Liver (tissue), 8 donors: ENCODE measurements at regions not wholly inside any gene's neighbourhood (a gene's known extent, or its start where the extent isn't known, plus 50 kb on each side); places are given as distances from the start of the nearest gene placed in this dataset.

Source experiments
- DNase-seq: peaks from one replicate; pipeline ENCODE4 v3.0.0-alpha.2; 2017; ENCODE audit warnings: low spot score
- H3K27ac ChIP-seq, 2 donors: one replicate each; pipeline ENCODE4 v1.7.0; 2013; ENCODE audit warnings: inconsistent platforms in 2 of 2, low read length in 2 of 2, control low read depth in 1 of 2, low read depth in 1 of 2, mild to moderate bottlenecking in 1 of 2
- H3K27me3 ChIP-seq, 4 donors: one replicate each; pipeline versions ENCODE4 v1.6.1 to v1.7.0; 2013; ENCODE audit warnings: low read length in 3 of 4, inconsistent platforms in 1 of 4, mild to moderate bottlenecking in 1 of 4, moderate library complexity in 1 of 4; ENCODE audit not compliant: control insufficient read depth in 4 of 4, insufficient read depth in 4 of 4
- H3K36me3 ChIP-seq, 4 donors: one replicate each; pipeline versions ENCODE4 v1.6.1 to v1.7.0; 2013; ENCODE audit warnings: low read length in 3 of 4, mild to moderate bottlenecking in 3 of 4, low read depth in 1 of 4, moderate library complexity in 1 of 4; ENCODE audit not compliant: control insufficient read depth in 4 of 4, insufficient read depth in 3 of 4
- H3K4me1 ChIP-seq, 4 donors: one replicate each; pipeline versions ENCODE4 v1.6.1 to v1.7.0; 2013; ENCODE audit warnings: low read length in 3 of 4, mild to moderate bottlenecking in 3 of 4, moderate library complexity in 1 of 4; ENCODE audit not compliant: control insufficient read depth in 4 of 4, insufficient read depth in 4 of 4
- H3K4me3 ChIP-seq, 3 donors: one replicate each; pipeline versions ENCODE4 v1.6.1 to v1.7.0; 2013; ENCODE audit warnings: low read length in 3 of 3, control low read depth in 1 of 3, low read depth in 1 of 3, mild to moderate bottlenecking in 1 of 3
- H3K9ac ChIP-seq, 2 donors: one replicate each; pipeline ENCODE4 v1.7.0; 2013; ENCODE audit warnings: low read length in 2 of 2, mild to moderate bottlenecking in 2 of 2, moderate library complexity in 2 of 2, control low read depth in 1 of 2, low read depth in 1 of 2
- H3K9me3 ChIP-seq, 4 donors: one replicate each; pipeline versions ENCODE4 v1.6.1 to v1.7.0; 2013; ENCODE audit warnings: low read length in 3 of 4; ENCODE audit not compliant: control insufficient read depth in 4 of 4
- EGR1 ChIP-seq, 2 donors: IDR thresholded peaks; 2 replicates each; pipeline ENCODE4 v1.6.1; 2016 to 2018; ENCODE audit warnings: antibody characterized with exemption in 2 of 2, low read depth in 2 of 2
- HNF4A ChIP-seq, 2 donors: conservative IDR thresholded peaks; 2 replicates each; pipeline ENCODE4 v1.6.1; 2016; ENCODE audit warnings: antibody characterized with exemption in 2 of 2, mild to moderate bottlenecking in 2 of 2
- HNF4G ChIP-seq: IDR thresholded peaks from 2 replicates; pipeline ENCODE4 v1.6.1; 2016; ENCODE audit warnings: antibody characterized with exemption
- JUND ChIP-seq, 2 donors: IDR thresholded peaks; 2 replicates each; pipeline ENCODE4 v1.6.1; 2016; ENCODE audit warnings: antibody characterized with exemption in 2 of 2
- RAD21 ChIP-seq, 2 donors: IDR thresholded peaks; 2 replicates each; pipeline ENCODE4 v1.6.1; 2016; ENCODE audit warnings: antibody characterized with exemption in 2 of 2, mild to moderate bottlenecking in 2 of 2
- RXRA ChIP-seq, 2 donors: IDR thresholded peaks; 2 replicates each; pipeline ENCODE4 v1.6.1; 2017 to 2018; ENCODE audit warnings: antibody characterized with exemption in 2 of 2, mild to moderate bottlenecking in 1 of 2
- SP1 ChIP-seq: IDR thresholded peaks from 2 replicates; pipeline ENCODE4 v1.6.1; 2018; ENCODE audit warnings: antibody characterized with exemption, mild to moderate bottlenecking
- YY1 ChIP-seq: IDR thresholded peaks from 2 replicates; pipeline ENCODE4 v1.6.1; 2016; ENCODE audit warnings: antibody characterized with exemption, mild to moderate bottlenecking
- WGBS: extraction: QIAGEN DNeasy Blood & Tissue Kit; methylation state at CpG from one replicate; pipeline ENCODE4 v1.1.7; 2013; 5-methylcytosine and 5-hydroxymethylcytosine counted together
- TF ChIP-seq, protein P1 (sequence below): IDR thresholded peaks from 2 replicates; pipeline ENCODE4 v1.6.1; 2016; ENCODE audit warnings: antibody characterized with exemption
- TF ChIP-seq, protein P2 (sequence below): IDR thresholded peaks from 2 replicates; pipeline ENCODE4 v1.6.1; 2016; ENCODE audit warnings: antibody characterized with exemption
- TF ChIP-seq, protein P3 (sequence below): IDR thresholded peaks from 2 replicates; pipeline ENCODE4 v1.6.1; 2016; ENCODE audit warnings: antibody characterized with exemption, mild to moderate bottlenecking
- TF ChIP-seq, protein P4 (sequence below): IDR thresholded peaks from 2 replicates; pipeline ENCODE4 v1.6.1; 2016; ENCODE audit warnings: antibody characterized with exemption
- TF ChIP-seq, protein P5 (sequence below): fragments of 150-350 bp; IDR thresholded peaks from 2 replicates; pipeline ENCODE4 v1.5.1; 2017; ENCODE audit warnings: improper control_type of control experiment, low read depth, low read length; ENCODE audit not compliant: missing input control
- donor health status: healthy.
- donor health status: healthy.
- donor health status: healthy.
- donor health status: healthy.
- donor health status: healthy.

DNA sequence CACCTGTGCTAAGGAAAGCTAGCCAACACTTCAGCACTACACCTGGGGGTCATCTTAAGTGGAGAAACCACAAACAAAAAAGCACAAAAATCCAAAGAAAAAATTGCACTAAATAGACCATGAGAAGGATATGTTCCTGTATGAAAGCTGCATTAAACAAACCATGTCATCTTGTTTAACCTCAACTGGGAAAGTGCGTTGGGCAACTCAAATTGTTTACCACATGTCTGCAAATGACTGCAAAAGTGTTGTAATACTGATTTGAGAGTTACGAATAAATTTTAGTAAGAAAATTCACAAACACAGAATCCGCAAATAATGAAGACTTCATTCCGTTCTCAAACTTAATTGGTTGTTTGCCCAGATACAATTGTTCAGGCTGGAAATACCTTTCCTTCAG is 111.9 kb upstream of the EGFR start:
- 39% methylated on average over 4 of the region's 4 CpGs for WGBS
- peaks cover 0 to 6% (median 3%) of the 10 kb centered on the region in 4 donors for H3K4me1 ChIP-seq
- peak overlapping the region in 1 of 2 donors; percentile 14 for H3K27ac ChIP-seq
- DNase-seq: no peak
- H3K36me3 ChIP-seq: no peaks in the 10 kb centered on the region
- TF ChIP-seq HNF4G (no peak), YY1 (peak; percentile 76), RXRA (IDR thresholded peaks at IDR 0.05) (peak in 1 of 2 donors; percentile 68), EGR1 (IDR thresholded peaks at IDR 0.05; ENCODE audit: low read depth in 2 of 2) (no peak), HNF4A (conservative IDR thresholded peaks at IDR 0.05) (peak in 1 of 2 donors; percentile 48)
- TF ChIP-seq, protein P1, sequence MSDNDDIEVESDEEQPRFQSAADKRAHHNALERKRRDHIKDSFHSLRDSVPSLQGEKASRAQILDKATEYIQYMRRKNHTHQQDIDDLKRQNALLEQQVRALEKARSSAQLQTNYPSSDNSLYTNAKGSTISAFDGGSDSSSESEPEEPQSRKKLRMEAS: peak; percentile 22
- H3K9ac ChIP-seq: no peak overlapping the region
- H3K9me3 ChIP-seq: no peaks in the 10 kb centered on the region
- H3K4me3 ChIP-seq: no peak overlapping the region
- H3K27me3 ChIP-seq: no peaks in the 10 kb centered on the region

DNA sequence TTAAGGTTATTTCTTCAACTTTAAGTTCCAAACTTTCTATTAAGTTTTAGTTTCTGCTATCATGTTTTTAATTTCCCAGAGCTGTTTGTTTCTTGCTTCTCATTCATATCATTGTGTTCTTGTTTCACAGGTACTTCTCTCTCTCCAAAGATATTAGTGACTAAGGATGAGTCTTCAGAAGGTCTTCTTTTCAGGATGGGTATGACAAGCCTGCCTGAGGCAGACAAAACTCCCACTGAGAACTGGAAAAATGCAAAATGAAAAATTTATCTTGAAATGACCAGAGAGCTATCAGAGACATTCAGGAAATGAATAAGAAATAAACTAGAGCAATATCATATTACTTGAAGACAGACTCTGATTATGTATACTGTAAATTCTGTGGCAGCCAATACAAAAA is 110.8 kb upstream of the EGFR start:
- H3K4me3 ChIP-seq: no peak overlapping the region
- peaks cover 0 to 6% (median 3%) of the 10 kb centered on the region in 4 donors for H3K4me1 ChIP-seq
- H3K36me3 ChIP-seq: no peaks in the 10 kb centered on the region
- DNase-seq: no peak
- TF ChIP-seq, protein P2, sequence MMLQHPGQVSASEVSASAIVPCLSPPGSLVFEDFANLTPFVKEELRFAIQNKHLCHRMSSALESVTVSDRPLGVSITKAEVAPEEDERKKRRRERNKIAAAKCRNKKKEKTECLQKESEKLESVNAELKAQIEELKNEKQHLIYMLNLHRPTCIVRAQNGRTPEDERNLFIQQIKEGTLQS: no peak
- TF ChIP-seq, protein P1: no peak
- TF ChIP-seq, protein P3, sequence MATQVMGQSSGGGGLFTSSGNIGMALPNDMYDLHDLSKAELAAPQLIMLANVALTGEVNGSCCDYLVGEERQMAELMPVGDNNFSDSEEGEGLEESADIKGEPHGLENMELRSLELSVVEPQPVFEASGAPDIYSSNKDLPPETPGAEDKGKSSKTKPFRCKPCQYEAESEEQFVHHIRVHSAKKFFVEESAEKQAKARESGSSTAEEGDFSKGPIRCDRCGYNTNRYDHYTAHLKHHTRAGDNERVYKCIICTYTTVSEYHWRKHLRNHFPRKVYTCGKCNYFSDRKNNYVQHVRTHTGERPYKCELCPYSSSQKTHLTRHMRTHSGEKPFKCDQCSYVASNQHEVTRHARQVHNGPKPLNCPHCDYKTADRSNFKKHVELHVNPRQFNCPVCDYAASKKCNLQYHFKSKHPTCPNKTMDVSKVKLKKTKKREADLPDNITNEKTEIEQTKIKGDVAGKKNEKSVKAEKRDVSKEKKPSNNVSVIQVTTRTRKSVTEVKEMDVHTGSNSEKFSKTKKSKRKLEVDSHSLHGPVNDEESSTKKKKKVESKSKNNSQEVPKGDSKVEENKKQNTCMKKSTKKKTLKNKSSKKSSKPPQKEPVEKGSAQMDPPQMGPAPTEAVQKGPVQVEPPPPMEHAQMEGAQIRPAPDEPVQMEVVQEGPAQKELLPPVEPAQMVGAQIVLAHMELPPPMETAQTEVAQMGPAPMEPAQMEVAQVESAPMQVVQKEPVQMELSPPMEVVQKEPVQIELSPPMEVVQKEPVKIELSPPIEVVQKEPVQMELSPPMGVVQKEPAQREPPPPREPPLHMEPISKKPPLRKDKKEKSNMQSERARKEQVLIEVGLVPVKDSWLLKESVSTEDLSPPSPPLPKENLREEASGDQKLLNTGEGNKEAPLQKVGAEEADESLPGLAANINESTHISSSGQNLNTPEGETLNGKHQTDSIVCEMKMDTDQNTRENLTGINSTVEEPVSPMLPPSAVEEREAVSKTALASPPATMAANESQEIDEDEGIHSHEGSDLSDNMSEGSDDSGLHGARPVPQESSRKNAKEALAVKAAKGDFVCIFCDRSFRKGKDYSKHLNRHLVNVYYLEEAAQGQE: no peak
- TF ChIP-seq SP1: no peak
- TF ChIP-seq, protein P4, sequence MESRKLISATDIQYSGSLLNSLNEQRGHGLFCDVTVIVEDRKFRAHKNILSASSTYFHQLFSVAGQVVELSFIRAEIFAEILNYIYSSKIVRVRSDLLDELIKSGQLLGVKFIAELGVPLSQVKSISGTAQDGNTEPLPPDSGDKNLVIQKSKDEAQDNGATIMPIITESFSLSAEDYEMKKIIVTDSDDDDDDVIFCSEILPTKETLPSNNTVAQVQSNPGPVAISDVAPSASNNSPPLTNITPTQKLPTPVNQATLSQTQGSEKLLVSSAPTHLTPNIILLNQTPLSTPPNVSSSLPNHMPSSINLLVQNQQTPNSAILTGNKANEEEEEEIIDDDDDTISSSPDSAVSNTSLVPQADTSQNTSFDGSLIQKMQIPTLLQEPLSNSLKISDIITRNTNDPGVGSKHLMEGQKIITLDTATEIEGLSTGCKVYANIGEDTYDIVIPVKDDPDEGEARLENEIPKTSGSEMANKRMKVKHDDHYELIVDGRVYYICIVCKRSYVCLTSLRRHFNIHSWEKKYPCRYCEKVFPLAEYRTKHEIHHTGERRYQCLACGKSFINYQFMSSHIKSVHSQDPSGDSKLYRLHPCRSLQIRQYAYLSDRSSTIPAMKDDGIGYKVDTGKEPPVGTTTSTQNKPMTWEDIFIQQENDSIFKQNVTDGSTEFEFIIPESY: no peak
- no peak for TF ChIP-seq JUND (IDR thresholded peaks at IDR 0.05)
- TF ChIP-seq EGR1 (IDR thresholded peaks at IDR 0.05; ENCODE audit: low read depth in 2 of 2): no peak
- no peak for TF ChIP-seq RAD21 (IDR thresholded peaks at IDR 0.05)
- TF ChIP-seq, protein P5, sequence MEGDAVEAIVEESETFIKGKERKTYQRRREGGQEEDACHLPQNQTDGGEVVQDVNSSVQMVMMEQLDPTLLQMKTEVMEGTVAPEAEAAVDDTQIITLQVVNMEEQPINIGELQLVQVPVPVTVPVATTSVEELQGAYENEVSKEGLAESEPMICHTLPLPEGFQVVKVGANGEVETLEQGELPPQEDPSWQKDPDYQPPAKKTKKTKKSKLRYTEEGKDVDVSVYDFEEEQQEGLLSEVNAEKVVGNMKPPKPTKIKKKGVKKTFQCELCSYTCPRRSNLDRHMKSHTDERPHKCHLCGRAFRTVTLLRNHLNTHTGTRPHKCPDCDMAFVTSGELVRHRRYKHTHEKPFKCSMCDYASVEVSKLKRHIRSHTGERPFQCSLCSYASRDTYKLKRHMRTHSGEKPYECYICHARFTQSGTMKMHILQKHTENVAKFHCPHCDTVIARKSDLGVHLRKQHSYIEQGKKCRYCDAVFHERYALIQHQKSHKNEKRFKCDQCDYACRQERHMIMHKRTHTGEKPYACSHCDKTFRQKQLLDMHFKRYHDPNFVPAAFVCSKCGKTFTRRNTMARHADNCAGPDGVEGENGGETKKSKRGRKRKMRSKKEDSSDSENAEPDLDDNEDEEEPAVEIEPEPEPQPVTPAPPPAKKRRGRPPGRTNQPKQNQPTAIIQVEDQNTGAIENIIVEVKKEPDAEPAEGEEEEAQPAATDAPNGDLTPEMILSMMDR: no peak
- H3K27me3 ChIP-seq: no peaks in the 10 kb centered on the region
- no peak overlapping the region for H3K9ac ChIP-seq
- H3K27ac ChIP-seq: no peak overlapping the region
- H3K9me3 ChIP-seq: no peaks in the 10 kb centered on the region
